GM18519 (cell line): ENCODE measurements at regions not wholly inside any gene's neighbourhood (a gene's known extent, or its start where the extent isn't known, plus 50 kb on each side); places are given as distances from the start of the nearest gene placed in this dataset.

Experiments
- ATAC-seq: cut with Tn5 transposase; IDR thresholded peaks from one replicate; pipeline ENCODE4 v1.9.1; 2021; ENCODE audit warnings: mild to moderate bottlenecking, moderate library complexity; ENCODE audit not compliant: unreplicated experiment, low FRiP score

GRCh38 chrX:36436361-36436760 is 516.8 kb downstream of the CFAP47 start:
- ATAC-seq = no peak

GRCh38 chrX:36443007-36443406 is 523.5 kb downstream of the CFAP47 start:
- ATAC-seq = no peak

GRCh38 chrX:36445566-36445965 is 526.0 kb downstream of the CFAP47 start:
- no peak for ATAC-seq

GRCh38 chrX:36462142-36462541 is 542.6 kb downstream of the CFAP47 start:
- no peak for ATAC-seq

GRCh38 chrX:36480441-36480990 is 527.6 kb upstream of the FAM47C start:
- ATAC-seq = no peak

- no peak for ATAC-seq
Observed at GRCh38 chrX:36501169-36501702, 506.9 kb upstream of the FAM47C start.

GRCh38 chrX:36504625-36505024 is 503.5 kb upstream of the FAM47C start:
- no peak for ATAC-seq

- no peak for ATAC-seq
Observed at GRCh38 chrX:36508042-36508441, 500.1 kb upstream of the FAM47C start.

- ATAC-seq = no peak
Observed at GRCh38 chrX:36510736-36511135, 497.4 kb upstream of the FAM47C start.

- no peak for ATAC-seq
Observed at GRCh38 chrX:36528661-36529060, 479.5 kb upstream of the FAM47C start.

- no peak for ATAC-seq
Observed at GRCh38 chrX:36534900-36535299, 473.3 kb upstream of the FAM47C start.

- no peak for ATAC-seq
Observed at GRCh38 chrX:36543499-36543898, 464.7 kb upstream of the FAM47C start.

- no peak for ATAC-seq
Observed at GRCh38 chrX:36562986-36563385, 445.2 kb upstream of the FAM47C start.

- ATAC-seq = no peak
Observed at GRCh38 chrX:36568946-36569345, 439.2 kb upstream of the FAM47C start.

GRCh38 chrX:36573720-36574119 is 434.4 kb upstream of the FAM47C start:
- ATAC-seq = no peak

- no peak for ATAC-seq
Observed at GRCh38 chrX:36575670-36576069, 432.5 kb upstream of the FAM47C start.

GRCh38 chrX:36577006-36577405 is 431.2 kb upstream of the FAM47C start:
- no peak for ATAC-seq

GRCh38 chrX:36581030-36581429 is 427.1 kb upstream of the FAM47C start:
- ATAC-seq = no peak

- no peak for ATAC-seq
Observed at GRCh38 chrX:36583674-36584073, 424.5 kb upstream of the FAM47C start.

GRCh38 chrX:36609616-36610585 is 398.3 kb upstream of the FAM47C start:
- ATAC-seq = no peak

- ATAC-seq = no peak
Observed at GRCh38 chrX:36626898-36627297, 381.3 kb upstream of the FAM47C start.

GRCh38 chrX:36640232-36640631 is 367.9 kb upstream of the FAM47C start:
- no peak for ATAC-seq
